Cardiac fibroblast (primary cell): ENCODE measurements at regions not wholly inside any gene's neighbourhood (a gene's known extent, or its start where the extent isn't known, plus 50 kb on each side); places are given as distances from the start of the nearest gene placed in this dataset.

Source experiments
- DNase-seq, 2 donors: peaks; one replicate each; pipeline versions ENCODE4 v3.0.0 to v3.0.0-alpha.2; 2010; ENCODE audit warnings: low read depth in 2 of 2
- H3K4me3 ChIP-seq, 2 donors: replicated peaks in 1 of 2; 1 replicate in 1 of 2; 2 replicates in 1 of 2; pipeline ENCODE4 v1.5.1; 2011; ENCODE audit warnings: low read depth in 2 of 2, low read length in 2 of 2, mild to moderate bottlenecking in 2 of 2, moderate library complexity in 1 of 2
- CTCF ChIP-seq: IDR thresholded peaks from one replicate; pipeline ENCODE4 v1.5.1; 2011; ENCODE audit warnings: low read depth, mild to moderate bottlenecking, low read length, inconsistent platforms

GRCh38 chr10:31587691-31588090 lies 268.7 kb downstream of the ZEB1 start:
- no peak for TF ChIP-seq CTCF
- no peak for DNase-seq
- no peak overlapping the region for H3K4me3 ChIP-seq

DNA sequence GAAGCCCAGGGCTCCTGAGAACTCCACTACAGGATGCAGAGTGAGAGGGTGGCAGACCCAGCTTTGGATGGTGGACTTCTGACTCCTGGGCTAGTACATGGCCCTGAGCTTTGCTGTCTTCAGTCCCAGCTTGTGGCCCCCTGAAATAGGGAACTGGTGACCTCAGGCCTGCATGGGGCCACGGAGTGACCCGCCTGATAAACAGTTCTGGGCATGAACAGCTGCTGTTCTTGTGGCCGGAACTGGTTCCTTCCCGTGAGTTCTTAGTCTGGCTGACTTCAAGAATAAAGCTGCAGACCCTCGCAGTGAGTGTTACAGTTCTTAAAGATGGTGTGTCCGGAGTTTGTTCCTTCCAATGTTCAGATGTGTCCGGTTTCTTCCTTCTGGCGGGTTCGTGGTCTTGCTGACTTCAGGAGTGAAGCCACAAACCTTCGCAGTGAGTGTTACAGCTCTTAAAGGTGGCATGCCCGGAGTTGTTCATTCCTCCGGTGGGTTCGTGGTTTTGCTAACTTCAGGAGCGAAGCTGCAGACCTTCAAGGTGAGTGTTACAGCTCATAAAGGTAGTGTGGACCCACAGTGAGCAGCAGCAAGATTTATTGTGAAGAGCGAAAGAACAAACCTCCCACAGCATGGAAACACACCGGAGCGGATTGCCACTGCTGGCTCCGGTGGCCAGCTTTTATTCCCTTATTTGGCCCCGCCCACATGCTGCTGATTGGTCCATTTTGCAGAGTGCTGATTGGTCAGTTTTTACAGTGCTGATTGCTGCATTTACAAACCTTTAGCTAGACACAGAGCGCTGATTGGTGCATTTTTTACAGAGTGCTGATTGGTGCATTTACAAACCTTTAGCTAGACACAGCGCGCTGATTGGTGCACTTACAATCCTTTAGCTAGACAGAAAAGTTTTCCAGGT lies 268.0 kb downstream of the ZEB1 start:
- no peak for DNase-seq
- no peak overlapping the region for H3K4me3 ChIP-seq
- TF ChIP-seq CTCF, result no peak

- no peak for DNase-seq
- no peak overlapping the region for H3K4me3 ChIP-seq
- TF ChIP-seq CTCF, result no peak
Measured at GRCh38 chr10:31584876-31585275, 265.9 kb downstream of the ZEB1 start.

DNA sequence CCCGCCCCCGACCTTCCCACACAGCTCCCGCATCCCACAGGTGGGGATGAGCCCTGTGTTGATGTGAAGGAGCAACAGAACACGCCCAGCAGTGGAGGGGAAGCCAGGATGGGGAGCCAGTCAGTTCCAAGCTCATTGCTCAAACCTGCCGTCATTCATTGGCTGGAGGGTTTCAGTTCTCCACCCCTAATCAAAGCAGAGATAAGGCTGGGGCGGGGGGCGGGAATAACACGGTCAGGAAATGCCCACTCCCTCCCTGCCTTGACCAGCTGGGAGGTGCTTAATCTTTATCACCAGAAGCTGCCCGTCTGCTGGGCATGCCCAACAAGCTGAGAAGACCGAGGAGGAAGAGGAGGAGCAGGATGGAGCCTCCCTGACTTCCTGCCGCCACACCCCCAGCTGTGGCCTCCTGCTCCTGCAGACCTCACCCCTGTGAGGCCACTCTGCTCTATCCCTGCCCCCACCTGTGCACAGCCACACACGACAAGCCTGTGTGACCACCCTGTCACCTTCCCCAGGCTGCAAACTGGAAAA lies 265.1 kb downstream of the ZEB1 start:
- no peak for DNase-seq
- no peak for TF ChIP-seq CTCF
- H3K4me3 ChIP-seq, result no peak overlapping the region

DNA sequence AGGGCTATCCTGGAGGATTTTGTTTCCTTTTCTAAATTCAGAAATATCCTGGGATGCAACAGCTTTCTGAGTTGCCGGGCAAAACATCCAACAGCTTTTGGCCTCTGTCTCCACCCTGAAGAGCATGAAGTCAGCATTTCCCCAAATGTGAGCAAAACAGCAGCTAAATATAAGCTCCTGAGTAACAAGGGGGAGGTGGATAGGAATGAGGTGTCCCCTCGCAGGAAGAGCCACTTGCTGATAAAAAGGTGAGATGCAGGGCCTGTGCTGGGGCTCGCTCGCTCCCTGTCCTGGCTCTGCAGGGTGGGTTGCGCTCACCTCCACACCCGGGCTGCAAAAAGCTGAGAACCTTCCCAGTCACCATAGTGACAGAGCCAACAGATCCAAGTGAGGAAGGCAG lies 264.3 kb downstream of the ZEB1 start:
- no peak overlapping the region for H3K4me3 ChIP-seq
- TF ChIP-seq CTCF, result no peak
- DNase-seq, result no peak

DNA sequence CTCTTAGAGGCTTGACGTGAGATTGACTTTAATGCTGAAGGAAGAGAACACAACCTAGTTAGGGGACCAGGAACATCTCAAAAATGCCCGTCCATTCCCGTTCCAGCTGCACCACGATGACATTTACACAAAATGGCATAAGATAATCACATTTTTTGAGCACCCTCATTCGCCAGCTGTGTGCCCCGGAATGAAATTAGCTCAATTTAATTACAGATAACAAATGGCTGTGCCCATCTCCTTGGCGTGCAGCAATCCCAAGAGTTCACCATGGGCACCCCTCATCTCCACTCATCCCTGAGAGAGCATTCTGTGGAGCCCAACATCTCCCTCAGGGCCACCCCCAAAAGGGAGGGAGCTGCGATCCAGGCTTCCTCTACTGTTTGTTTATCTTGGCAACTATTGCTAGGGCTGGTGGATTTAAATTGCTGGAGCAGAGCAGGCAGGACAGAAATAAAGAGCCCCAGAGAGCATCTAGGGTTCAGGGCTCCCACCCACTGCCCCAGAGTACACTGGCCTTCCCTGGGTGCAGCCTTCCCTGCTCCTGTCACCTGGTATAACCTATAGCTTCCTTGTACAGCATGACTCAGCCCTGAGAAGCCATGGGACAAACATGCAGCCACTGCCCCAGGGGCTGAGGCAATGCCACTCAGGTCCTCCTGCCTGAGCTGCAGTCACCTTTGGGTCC lies 263.5 kb downstream of the ZEB1 start:
- H3K4me3 ChIP-seq, result no peak overlapping the region
- DNase-seq, result peak; percentile 32 to 45
- no peak for TF ChIP-seq CTCF
